Effector memory CD8-positive, alpha-beta T cell (primary cell): ENCODE measurements at regions not wholly inside any gene's neighbourhood (a gene's known extent, or its start where the extent isn't known, plus 50 kb on each side); places are given as distances from the start of the nearest gene placed in this dataset.

Source experiments
- ATAC-seq: fragments of 150-1000 bp; cut with Tn5 transposase; replicated peaks from 2 replicates; pipeline ENCODE4 v1.10.0; 2021; ENCODE audit warnings: mild to moderate bottlenecking, moderate library complexity
- DNase-seq, 3 experiments: peaks; one replicate each; pipeline ENCODE4 v3.0.0; 2021
- H3K27ac Mint-ChIP-seq, 2 donors: one replicate each; pipeline ENCODE4 v1.8.0; 2022; ENCODE audit warnings: mild to moderate bottlenecking in 2 of 2, mixed read lengths in 2 of 2, moderate library complexity in 2 of 2
- H3K27me3 Mint-ChIP-seq, 2 donors: one replicate each; pipeline ENCODE4 v1.8.0; 2022; ENCODE audit warnings: mixed read lengths in 2 of 2
- H3K36me3 Mint-ChIP-seq: one replicate; pipeline ENCODE4 v1.8.0; 2022; ENCODE audit warnings: mild to moderate bottlenecking, moderate library complexity, mixed read lengths; ENCODE audit not compliant: insufficient read depth
- H3K4me1 Mint-ChIP-seq, 2 donors: one replicate each; pipeline ENCODE4 v1.8.0; 2022; ENCODE audit warnings: low read depth in 2 of 2, mixed read lengths in 2 of 2
- H3K4me3 Mint-ChIP-seq, 2 donors: one replicate each; pipeline ENCODE4 v1.8.0; 2022; ENCODE audit warnings: mild to moderate bottlenecking in 2 of 2, mixed read lengths in 2 of 2, moderate library complexity in 2 of 2
- H3K9me3 Mint-ChIP-seq, 2 donors: one replicate each; pipeline ENCODE4 v1.8.0; 2022; ENCODE audit warnings: mixed read lengths in 2 of 2

- no peaks in the 10 kb centered on the region for H3K4me1 Mint-ChIP-seq
- H3K27ac Mint-ChIP-seq: no peak overlapping the region
- no peaks in the 10 kb centered on the region for H3K27me3 Mint-ChIP-seq
- no peak overlapping the region for H3K4me3 Mint-ChIP-seq
- ATAC-seq (no peak), DNase-seq (no peak)
- H3K36me3 Mint-ChIP-seq: no peaks in the 10 kb centered on the region
- peaks cover 10 to 14% of the 10 kb centered on the region in 2 donors for H3K9me3 Mint-ChIP-seq
Measured at GRCh38 chr10:36457751-36458150, 667.6 kb upstream of the ANKRD30A start.

- Mint-ChIP-seq H3K4me3 (no peak overlapping the region), H3K27ac (no peak overlapping the region), H3K9me3 (peaks cover 2 to 3% of the 10 kb centered on the region in 2 donors), H3K27me3 (no peaks in the 10 kb centered on the region), H3K4me1 (no peaks in the 10 kb centered on the region), H3K36me3 (no peaks in the 10 kb centered on the region)
- ATAC-seq (no peak), DNase-seq (no peak)
Measured at GRCh38 chr10:36455526-36456133, 669.8 kb upstream of the ANKRD30A start.

GRCh38 chr10:36452851-36453250 lies 672.5 kb upstream of the ANKRD30A start:
- H3K9me3 Mint-ChIP-seq: no peaks in the 10 kb centered on the region
- H3K27me3 Mint-ChIP-seq: no peaks in the 10 kb centered on the region
- no peak for ATAC-seq
- no peak overlapping the region for H3K4me3 Mint-ChIP-seq
- no peaks in the 10 kb centered on the region for H3K36me3 Mint-ChIP-seq
- no peak for DNase-seq
- H3K4me1 Mint-ChIP-seq: no peaks in the 10 kb centered on the region
- H3K27ac Mint-ChIP-seq: no peak overlapping the region

GRCh38 chr10:36451391-36451970 lies 673.9 kb upstream of the ANKRD30A start:
- Mint-ChIP-seq H3K4me1 (no peaks in the 10 kb centered on the region), H3K36me3 (no peaks in the 10 kb centered on the region), H3K27me3 (no peaks in the 10 kb centered on the region), H3K27ac (no peak overlapping the region), H3K9me3 (no peaks in the 10 kb centered on the region), H3K4me3 (no peak overlapping the region)
- ATAC-seq: no peak
- no peak for DNase-seq

GRCh38 chr10:36450380-36450779 lies 675.0 kb upstream of the ANKRD30A start:
- H3K4me1 Mint-ChIP-seq: no peaks in the 10 kb centered on the region
- ATAC-seq: no peak
- no peaks in the 10 kb centered on the region for H3K36me3 Mint-ChIP-seq
- no peaks in the 10 kb centered on the region for H3K9me3 Mint-ChIP-seq
- no peak overlapping the region for H3K4me3 Mint-ChIP-seq
- H3K27me3 Mint-ChIP-seq: no peaks in the 10 kb centered on the region
- DNase-seq: no peak
- H3K27ac Mint-ChIP-seq: no peak overlapping the region

GRCh38 chr10:36448760-36449691 lies 676.4 kb upstream of the ANKRD30A start:
- Mint-ChIP-seq H3K27me3 (no peaks in the 10 kb centered on the region), H3K4me3 (no peak overlapping the region), H3K27ac (no peak overlapping the region), H3K36me3 (peaks cover 3% of the 10 kb centered on the region), H3K4me1 (no peaks in the 10 kb centered on the region), H3K9me3 (no peaks in the 10 kb centered on the region)
- no peak for DNase-seq
- no peak for ATAC-seq

GRCh38 chr10:36446881-36447280 lies 678.5 kb upstream of the ANKRD30A start:
- DNase-seq (no peak), ATAC-seq (no peak)
- H3K9me3 Mint-ChIP-seq: no peaks in the 10 kb centered on the region
- no peaks in the 10 kb centered on the region for H3K27me3 Mint-ChIP-seq
- no peaks in the 10 kb centered on the region for H3K4me1 Mint-ChIP-seq
- no peak overlapping the region for H3K27ac Mint-ChIP-seq
- H3K4me3 Mint-ChIP-seq: no peak overlapping the region
- peaks cover 3% of the 10 kb centered on the region for H3K36me3 Mint-ChIP-seq

GRCh38 chr10:36443233-36443632 lies 682.2 kb upstream of the ANKRD30A start:
- no peak overlapping the region for H3K27ac Mint-ChIP-seq
- H3K36me3 Mint-ChIP-seq: peaks cover 3% of the 10 kb centered on the region
- ATAC-seq (no peak), DNase-seq (no peak)
- H3K9me3 Mint-ChIP-seq: peaks cover 8% of the 10 kb centered on the region in 2 donors
- no peaks in the 10 kb centered on the region for H3K4me1 Mint-ChIP-seq
- H3K4me3 Mint-ChIP-seq: no peak overlapping the region
- no peaks in the 10 kb centered on the region for H3K27me3 Mint-ChIP-seq

- Mint-ChIP-seq H3K36me3 (peaks cover 3% of the 10 kb centered on the region), H3K27ac (no peak overlapping the region), H3K4me3 (no peak overlapping the region), H3K9me3 (peaks cover 8% of the 10 kb centered on the region in 2 donors), H3K4me1 (no peaks in the 10 kb centered on the region), H3K27me3 (no peaks in the 10 kb centered on the region)
- ATAC-seq (no peak), DNase-seq (no peak)
Measured at GRCh38 chr10:36441557-36441956, 683.8 kb upstream of the ANKRD30A start.

- no peaks in the 10 kb centered on the region for H3K27me3 Mint-ChIP-seq
- H3K27ac Mint-ChIP-seq: no peak overlapping the region
- no peak overlapping the region for H3K4me3 Mint-ChIP-seq
- peaks cover 3% of the 10 kb centered on the region for H3K36me3 Mint-ChIP-seq
- H3K4me1 Mint-ChIP-seq: no peaks in the 10 kb centered on the region
- peaks cover 8% of the 10 kb centered on the region in 2 donors for H3K9me3 Mint-ChIP-seq
- ATAC-seq: no peak
- no peak for DNase-seq
Measured at GRCh38 chr10:36440539-36440938, 684.9 kb upstream of the ANKRD30A start.

GRCh38 chr10:36437367-36437766 lies 688.0 kb upstream of the ANKRD30A start:
- Mint-ChIP-seq H3K27ac (no peak overlapping the region), H3K9me3 (peaks cover 8% of the 10 kb centered on the region in 2 donors), H3K36me3 (no peaks in the 10 kb centered on the region), H3K4me3 (no peak overlapping the region), H3K4me1 (no peaks in the 10 kb centered on the region), H3K27me3 (no peaks in the 10 kb centered on the region)
- DNase-seq (no peak), ATAC-seq (no peak)

GRCh38 chr10:36428507-36428906 lies 696.9 kb upstream of the ANKRD30A start:
- Mint-ChIP-seq H3K9me3 (peaks cover 0 to 9% of the 10 kb centered on the region in 2 donors), H3K4me1 (no peaks in the 10 kb centered on the region), H3K27me3 (no peaks in the 10 kb centered on the region), H3K36me3 (no peaks in the 10 kb centered on the region), H3K27ac (no peak overlapping the region), H3K4me3 (no peak overlapping the region)
- DNase-seq (no peak), ATAC-seq (no peak)

GRCh38 chr10:36425131-36425797 lies 700.1 kb upstream of the ANKRD30A start:
- H3K9me3 Mint-ChIP-seq: peaks cover 0 to 11% of the 10 kb centered on the region in 2 donors
- no peaks in the 10 kb centered on the region for H3K27me3 Mint-ChIP-seq
- H3K36me3 Mint-ChIP-seq: no peaks in the 10 kb centered on the region
- DNase-seq: no peak
- no peak overlapping the region for H3K27ac Mint-ChIP-seq
- H3K4me3 Mint-ChIP-seq: no peak overlapping the region
- no peak for ATAC-seq
- no peaks in the 10 kb centered on the region for H3K4me1 Mint-ChIP-seq
